NB4 (cell line): ENCODE measurements at regions not wholly inside any gene's neighbourhood (a gene's known extent, or its start where the extent isn't known, plus 50 kb on each side); places are given as distances from the start of the nearest gene placed in this dataset.
"Not testable (repeated sequence)": the region's sequence is repeated elsewhere in the genome, so short reads cannot be mapped to it uniquely, and the experiment has no call there.

Experiments
- DNase-seq: peaks from one replicate; pipeline ENCODE4 v3.0.0; 2010; ENCODE audit warnings: low read depth
- H3K4me3 ChIP-seq: one replicate; pipeline ENCODE4 v1.5.1; 2011; ENCODE audit warnings: mild to moderate bottlenecking, low read depth, low read length, moderate library complexity
- CTCF ChIP-seq: IDR thresholded peaks from one replicate; pipeline ENCODE4 v1.5.1; 2012; ENCODE audit warnings: low read depth, low read length
- MYC ChIP-seq: IDR thresholded peaks from 2 replicates; pipeline ENCODE4 v1.6.1; 2011; ENCODE audit warnings: low read depth, low read length
- POLR2A ChIP-seq: IDR thresholded peaks from 2 replicates; pipeline ENCODE4 v1.6.1; 2011; ENCODE audit warnings: mild to moderate bottlenecking; ENCODE audit not compliant: insufficient read length; ENCODE audit errors: extremely low read depth
- TF ChIP-seq, protein P1 (sequence below): IDR thresholded peaks from 2 replicates; pipeline ENCODE4 v1.6.1; 2011; ENCODE audit warnings: low read depth, low read length

GRCh38 chr18:10354890-10355289 lies 99.5 kb upstream of the APCDD1 start:
- DNase-seq = no peak
- H3K4me3 ChIP-seq = no peak overlapping the region
- TF ChIP-seq POLR2A (no peak), MYC (no peak), CTCF (no peak)
- TF ChIP-seq, protein P1, sequence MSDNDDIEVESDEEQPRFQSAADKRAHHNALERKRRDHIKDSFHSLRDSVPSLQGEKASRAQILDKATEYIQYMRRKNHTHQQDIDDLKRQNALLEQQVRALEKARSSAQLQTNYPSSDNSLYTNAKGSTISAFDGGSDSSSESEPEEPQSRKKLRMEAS = no peak

- H3K4me3 ChIP-seq, DNase-seq: not testable (repeated sequence)
Observed at GRCh38 chr18:10356999-10357398, 97.4 kb upstream of the APCDD1 start.

DNA sequence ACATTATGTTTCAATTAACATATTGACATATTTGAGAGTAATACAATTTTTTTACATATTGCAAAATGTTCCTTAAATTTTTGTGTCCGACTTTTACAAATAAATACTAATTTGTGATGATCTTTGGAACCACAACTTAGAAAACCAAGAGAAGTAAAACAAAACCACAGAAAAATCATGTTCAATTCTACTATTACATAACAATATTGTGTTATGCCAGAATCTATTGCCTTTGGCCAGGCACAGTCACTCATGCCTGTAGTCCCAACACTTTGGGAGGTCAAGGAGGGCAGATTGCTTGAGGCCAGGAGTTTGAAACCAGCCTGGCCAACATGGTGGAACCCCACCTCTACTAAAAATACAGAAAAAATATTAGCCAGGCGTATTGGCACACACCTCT lies 92.8 kb upstream of the APCDD1 start:
- no peak overlapping the region for H3K4me3 ChIP-seq
- TF ChIP-seq, protein P1 = no peak
- no peak for TF ChIP-seq CTCF
- no peak for TF ChIP-seq POLR2A
- no peak for TF ChIP-seq MYC
- DNase-seq = no peak

DNA sequence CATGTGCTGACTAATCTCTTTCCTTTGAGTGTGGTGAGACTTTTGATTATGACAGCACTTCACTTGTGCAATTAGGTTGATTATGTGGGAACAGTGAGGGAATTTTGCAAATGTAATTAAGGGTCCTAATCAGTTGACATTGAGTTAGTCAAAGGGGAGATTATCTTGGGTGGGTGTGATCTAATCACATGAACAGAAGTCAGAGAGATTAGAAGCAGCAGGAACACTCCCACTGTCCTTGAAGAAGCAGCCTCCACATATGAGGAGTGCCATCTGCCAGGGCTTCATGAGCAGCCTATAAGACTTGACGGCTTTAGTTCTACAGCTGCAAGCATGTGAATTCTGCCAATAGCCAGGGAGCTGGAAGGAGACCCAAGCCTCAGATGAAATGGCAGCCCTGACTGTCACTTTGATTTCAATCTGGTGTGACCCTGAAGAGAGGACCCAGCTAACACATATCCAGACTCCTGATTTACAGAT lies 89.4 kb upstream of the APCDD1 start:
- no peak overlapping the region for H3K4me3 ChIP-seq
- no peak for TF ChIP-seq CTCF
- TF ChIP-seq, protein P1 = no peak
- no peak for TF ChIP-seq MYC
- no peak for TF ChIP-seq POLR2A
- DNase-seq = no peak

DNA sequence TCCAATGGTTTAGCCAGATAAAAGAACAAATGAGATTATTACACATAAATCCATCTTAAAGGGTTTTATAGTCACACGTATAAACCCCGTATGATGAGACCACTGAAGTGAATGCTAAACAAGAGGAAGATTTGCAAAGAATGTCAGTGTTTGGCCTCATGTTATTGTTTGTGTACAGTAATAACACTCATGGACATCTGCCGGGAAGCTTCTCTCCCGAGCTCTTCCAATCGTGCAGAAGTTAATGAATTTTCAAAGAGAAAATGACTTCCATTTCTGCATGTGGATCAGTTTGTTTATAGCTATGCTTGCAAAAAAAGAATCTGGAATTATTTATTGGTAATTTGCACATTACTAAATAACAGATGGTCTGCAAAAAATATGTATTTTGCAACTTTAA lies 88.5 kb upstream of the APCDD1 start:
- DNase-seq = no peak
- H3K4me3 ChIP-seq = no peak overlapping the region
- TF ChIP-seq, protein P1 = no peak
- no peak for TF ChIP-seq MYC
- no peak for TF ChIP-seq POLR2A
- no peak for TF ChIP-seq CTCF

GRCh38 chr18:10367836-10368235 lies 86.6 kb upstream of the APCDD1 start:
- no peak overlapping the region for H3K4me3 ChIP-seq
- DNase-seq = no peak
- TF ChIP-seq, protein P1 = no peak

DNA sequence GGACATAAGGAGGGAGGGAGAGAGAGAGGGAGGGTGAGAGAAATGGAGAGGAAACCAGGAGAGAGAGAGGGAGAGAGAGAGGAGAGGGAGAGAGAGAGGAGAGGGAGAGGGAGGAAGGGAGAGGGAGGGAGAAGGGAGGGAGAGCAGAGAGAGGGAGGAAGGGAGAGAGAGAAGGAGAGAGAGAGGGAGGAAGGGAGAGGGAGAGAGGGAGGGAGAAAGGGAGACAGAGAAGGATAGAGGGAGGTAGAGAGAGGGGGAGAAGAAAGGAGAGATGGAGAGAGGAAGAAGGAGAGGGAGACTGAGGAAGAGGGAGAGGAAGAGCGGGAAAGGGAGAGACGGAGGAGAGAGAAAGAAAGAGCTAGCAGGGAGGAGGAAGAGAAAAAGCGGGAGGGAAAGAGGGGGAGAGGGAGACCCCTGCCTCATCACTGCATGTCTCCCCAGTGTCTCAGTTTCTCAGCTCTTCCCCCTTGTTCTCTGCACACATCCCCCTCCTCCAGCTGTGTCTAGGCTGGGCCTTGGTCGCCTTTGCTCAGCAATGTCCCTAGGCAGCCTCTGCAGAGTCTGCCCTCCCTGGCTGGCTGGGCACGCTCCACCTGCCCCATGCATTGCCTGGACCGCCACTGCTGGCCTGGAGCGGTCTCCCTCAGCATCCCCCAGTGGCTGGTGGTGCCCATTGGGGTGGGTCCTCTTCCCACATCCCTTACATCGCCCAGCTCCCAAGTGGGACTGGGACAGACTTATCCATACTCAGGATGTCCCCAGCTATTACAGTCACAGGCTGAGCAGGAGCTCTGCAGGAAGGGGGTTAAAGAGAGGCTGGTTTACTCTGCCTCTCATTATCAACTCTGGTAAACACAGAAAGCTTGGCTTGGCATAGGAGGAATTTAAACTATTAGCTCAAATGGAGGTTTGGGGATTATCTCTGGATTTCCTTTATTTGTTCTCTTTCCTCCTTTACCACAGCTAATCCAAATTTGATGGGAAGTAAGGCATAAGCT lies 85.7 kb upstream of the APCDD1 start:
- no peak overlapping the region for H3K4me3 ChIP-seq
- TF ChIP-seq, protein P1 = no peak
- TF ChIP-seq CTCF (no peak), MYC (no peak), POLR2A (no peak)
- no peak for DNase-seq
